ENCODE measurements at regions not wholly inside any gene's neighbourhood (a gene's known extent, or its start where the extent isn't known, plus 50 kb on each side); places are given as distances from the start of the nearest gene placed in this dataset.

- ATAC-seq, result peak in 2 of 4 donors; percentile 16 to 28
- H3K9me3 ChIP-seq, result peaks cover 0 to 11% (median 0%) of the 10 kb centered on the region in 12 donors
Observed at GRCh38 chr5:71907001-71907588, 188.0 kb downstream of the CARTPT start.

GRCh38 chr5:71907608-71908145, 188.6 kb downstream of the CARTPT start:
- no peak for ATAC-seq
- Histone ChIP-seq H3K4me3 (no peak overlapping the region), H3K4me1 (peaks cover 0 to 19% (median 4%) of the 10 kb centered on the region in 12 donors), H3K9me3 (peaks cover 0 to 11% (median 0%) of the 10 kb centered on the region in 12 donors), H3K27me3 (no peaks in the 10 kb centered on the region), H3K27ac (peak overlapping the region in 1 of 12 donors; percentile 6), H3K36me3 (no peaks in the 10 kb centered on the region)
- DNase-seq, result no peak
- intact Hi-C loops (cut with DNase I), result no loop called here
- WGBS, 4 donors, result 32 to 44% (median 43%) methylated on average over 4 of the region's 4 CpGs
- TF ChIP-seq CTCF (IDR thresholded peaks at IDR 0.05) (no peak), POLR2A (IDR thresholded peaks at IDR 0.05) (no peak)

More at GRCh38 chr5:71907001-71907588, 188.0 kb downstream of the CARTPT start:
- 53 to 58% (median 57%) methylated on average over 3 of the region's 3 CpGs for WGBS, 4 donors
- Histone ChIP-seq H3K4me3 (no peak overlapping the region), H3K4me1 (peaks cover 0 to 19% (median 4%) of the 10 kb centered on the region in 12 donors), H3K36me3 (no peaks in the 10 kb centered on the region), H3K27me3 (no peaks in the 10 kb centered on the region), H3K27ac (peak overlapping the region in 1 of 12 donors; percentile 6)
- TF ChIP-seq CTCF (IDR thresholded peaks at IDR 0.05) (no peak), POLR2A (IDR thresholded peaks at IDR 0.05) (no peak)
- DNase-seq, result no peak
- intact Hi-C loops (cut with DNase I), result no loop called here

GRCh38 chr5:71910741-71911140, 191.7 kb downstream of the CARTPT start:
- intact Hi-C loops (cut with DNase I), result no loop called here
- no peak for TF ChIP-seq POLR2A (IDR thresholded peaks at IDR 0.05)
- TF ChIP-seq CTCF (IDR thresholded peaks at IDR 0.05), result no peak
- no peak for DNase-seq
- Histone ChIP-seq H3K36me3 (no peaks in the 10 kb centered on the region), H3K27me3 (no peaks in the 10 kb centered on the region), H3K4me3 (no peak overlapping the region), H3K9me3 (peaks cover 0 to 4% (median 0%) of the 10 kb centered on the region in 12 donors), H3K4me1 (peaks cover 0 to 27% (median 5%) of the 10 kb centered on the region in 12 donors), H3K27ac (no peak overlapping the region)
- 76 to 96% (median 95%) methylated on average over 3 of the region's 3 CpGs for WGBS, 4 donors
- no peak for ATAC-seq

- H3K9me3 ChIP-seq, result peaks cover 0 to 4% (median 0%) of the 10 kb centered on the region in 12 donors
- no peak overlapping the region for H3K27ac ChIP-seq
- DNase-seq, result no peak
- no peak overlapping the region for H3K4me3 ChIP-seq
- no peaks in the 10 kb centered on the region for H3K36me3 ChIP-seq
- H3K4me1 ChIP-seq, result peaks cover 0 to 16% (median 2%) of the 10 kb centered on the region in 12 donors
- no peaks in the 10 kb centered on the region for H3K27me3 ChIP-seq
- TF ChIP-seq POLR2A (IDR thresholded peaks at IDR 0.05) (no peak), CTCF (IDR thresholded peaks at IDR 0.05) (no peak)
- ATAC-seq, result no peak
- WGBS, 4 donors, result 88 to 98% (median 95%) methylated on average over 1 of the region's 1 CpG
- intact Hi-C loops (cut with DNase I), result no loop called here
Observed at GRCh38 chr5:71912021-71912420, 192.9 kb downstream of the CARTPT start.
